ENCODE measurements at regions not wholly inside any gene's neighbourhood (a gene's known extent, or its start where the extent isn't known, plus 50 kb on each side); places are given as distances from the start of the nearest gene placed in this dataset.

DNA sequence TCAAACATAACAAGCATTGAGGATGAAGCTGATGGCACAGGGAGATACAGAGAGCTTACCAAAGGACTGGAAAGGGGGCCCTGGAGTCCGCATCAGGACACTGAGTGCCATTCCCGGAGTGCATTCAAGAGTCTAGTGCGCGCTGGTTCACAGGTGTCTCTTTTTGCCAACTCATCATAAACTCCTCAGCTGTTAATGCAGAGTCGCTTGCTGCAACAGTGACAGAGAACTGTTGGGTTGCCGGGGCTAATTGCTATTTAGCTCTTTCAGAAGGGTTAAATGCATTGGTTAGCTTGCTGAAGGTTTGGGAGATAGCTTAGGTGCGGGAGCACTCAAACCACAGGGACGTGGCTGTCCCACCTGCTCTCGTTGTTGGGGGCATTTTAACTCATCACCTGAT lies 1091.6 kb upstream of the EEF2KMT start:
- no peak for TF ChIP-seq POLR2A (IDR thresholded peaks at IDR 0.05)
- TF ChIP-seq, protein P1, sequence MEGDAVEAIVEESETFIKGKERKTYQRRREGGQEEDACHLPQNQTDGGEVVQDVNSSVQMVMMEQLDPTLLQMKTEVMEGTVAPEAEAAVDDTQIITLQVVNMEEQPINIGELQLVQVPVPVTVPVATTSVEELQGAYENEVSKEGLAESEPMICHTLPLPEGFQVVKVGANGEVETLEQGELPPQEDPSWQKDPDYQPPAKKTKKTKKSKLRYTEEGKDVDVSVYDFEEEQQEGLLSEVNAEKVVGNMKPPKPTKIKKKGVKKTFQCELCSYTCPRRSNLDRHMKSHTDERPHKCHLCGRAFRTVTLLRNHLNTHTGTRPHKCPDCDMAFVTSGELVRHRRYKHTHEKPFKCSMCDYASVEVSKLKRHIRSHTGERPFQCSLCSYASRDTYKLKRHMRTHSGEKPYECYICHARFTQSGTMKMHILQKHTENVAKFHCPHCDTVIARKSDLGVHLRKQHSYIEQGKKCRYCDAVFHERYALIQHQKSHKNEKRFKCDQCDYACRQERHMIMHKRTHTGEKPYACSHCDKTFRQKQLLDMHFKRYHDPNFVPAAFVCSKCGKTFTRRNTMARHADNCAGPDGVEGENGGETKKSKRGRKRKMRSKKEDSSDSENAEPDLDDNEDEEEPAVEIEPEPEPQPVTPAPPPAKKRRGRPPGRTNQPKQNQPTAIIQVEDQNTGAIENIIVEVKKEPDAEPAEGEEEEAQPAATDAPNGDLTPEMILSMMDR (IDR thresholded peaks at IDR 0.05 in 4 of 5, conservative IDR thresholded peaks at IDR 0.05 in 1 of 5): no peak
- DNase-seq (no peak), ATAC-seq (no peak)
- Histone ChIP-seq H3K27ac (no peak overlapping the region), H3K9me3 (no peaks in the 10 kb centered on the region), H3K4me1 (no peaks in the 10 kb centered on the region), H3K4me3 (no peak overlapping the region), H3K27me3 (no peaks in the 10 kb centered on the region), H3K36me3 (no peaks in the 10 kb centered on the region)
- in situ Hi-C loops (cut with MboI; ENCODE audit: low sequenced_read_pairs in 4 of 4) (loop anchor here in 1 of 4 donors (10.0 kb wide), 1 partner anchor 56 kb away; no protein-coding TSS in a partner anchor), intact Hi-C loops (cut with DNase I; ENCODE audit: low total_unique reads) (no loop called here)

DNA sequence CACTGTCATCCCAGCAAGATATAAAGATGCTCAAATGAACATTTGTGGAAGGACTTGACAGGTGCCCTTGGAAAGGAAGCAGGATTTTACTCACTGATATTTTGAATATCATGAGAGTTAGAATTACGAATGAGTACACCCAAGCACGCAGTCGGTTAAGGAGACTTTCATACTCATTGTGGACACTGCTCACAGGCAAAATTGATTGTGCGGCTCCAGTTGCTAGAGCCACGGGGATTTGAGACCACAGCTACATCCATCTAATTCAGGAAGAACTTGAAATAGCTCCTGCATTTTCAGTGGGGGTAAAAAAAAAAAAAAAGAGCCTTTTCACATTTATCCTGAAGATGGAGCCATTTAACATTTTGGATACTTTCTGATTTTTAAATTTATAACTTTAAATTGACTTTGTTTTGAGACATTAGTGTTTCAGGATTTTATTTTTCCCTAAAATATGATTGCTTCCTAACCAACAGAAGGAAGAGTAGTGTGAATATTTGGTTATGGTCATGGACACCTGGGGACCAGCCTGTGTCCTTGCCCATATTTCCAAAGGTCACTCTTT lies 1080.1 kb upstream of the EEF2KMT start:
- in situ Hi-C loops (cut with MboI; ENCODE audit: low sequenced_read_pairs in 4 of 4) (no loop called here), intact Hi-C loops (cut with DNase I; ENCODE audit: low total_unique reads) (no loop called here)
- Histone ChIP-seq H3K36me3 (no peaks in the 10 kb centered on the region), H3K4me1 (no peaks in the 10 kb centered on the region), H3K27me3 (no peaks in the 10 kb centered on the region), H3K27ac (no peak overlapping the region), H3K4me3 (no peak overlapping the region), H3K9me3 (no peaks in the 10 kb centered on the region)
- no peak for DNase-seq
- TF ChIP-seq, protein P1 (IDR thresholded peaks at IDR 0.05 in 4 of 5, conservative IDR thresholded peaks at IDR 0.05 in 1 of 5): no peak
- no peak for TF ChIP-seq POLR2A (IDR thresholded peaks at IDR 0.05)
- no peak for ATAC-seq

GRCh38 chr16:6170022-6170421 lies 1072.4 kb upstream of the EEF2KMT start:
- no peak for TF ChIP-seq POLR2A (IDR thresholded peaks at IDR 0.05)
- TF ChIP-seq, protein P1 (IDR thresholded peaks at IDR 0.05 in 4 of 5, conservative IDR thresholded peaks at IDR 0.05 in 1 of 5): no peak
- DNase-seq: no peak
- Histone ChIP-seq H3K4me3 (no peak overlapping the region), H3K36me3 (no peaks in the 10 kb centered on the region), H3K27me3 (no peaks in the 10 kb centered on the region), H3K9me3 (no peaks in the 10 kb centered on the region), H3K4me1 (no peaks in the 10 kb centered on the region), H3K27ac (no peak overlapping the region)
- intact Hi-C loops (cut with DNase I; ENCODE audit: low total_unique reads): no loop called here
- no peak for ATAC-seq
- in situ Hi-C loops (cut with MboI; ENCODE audit: low sequenced_read_pairs in 4 of 4): no loop called here

DNA sequence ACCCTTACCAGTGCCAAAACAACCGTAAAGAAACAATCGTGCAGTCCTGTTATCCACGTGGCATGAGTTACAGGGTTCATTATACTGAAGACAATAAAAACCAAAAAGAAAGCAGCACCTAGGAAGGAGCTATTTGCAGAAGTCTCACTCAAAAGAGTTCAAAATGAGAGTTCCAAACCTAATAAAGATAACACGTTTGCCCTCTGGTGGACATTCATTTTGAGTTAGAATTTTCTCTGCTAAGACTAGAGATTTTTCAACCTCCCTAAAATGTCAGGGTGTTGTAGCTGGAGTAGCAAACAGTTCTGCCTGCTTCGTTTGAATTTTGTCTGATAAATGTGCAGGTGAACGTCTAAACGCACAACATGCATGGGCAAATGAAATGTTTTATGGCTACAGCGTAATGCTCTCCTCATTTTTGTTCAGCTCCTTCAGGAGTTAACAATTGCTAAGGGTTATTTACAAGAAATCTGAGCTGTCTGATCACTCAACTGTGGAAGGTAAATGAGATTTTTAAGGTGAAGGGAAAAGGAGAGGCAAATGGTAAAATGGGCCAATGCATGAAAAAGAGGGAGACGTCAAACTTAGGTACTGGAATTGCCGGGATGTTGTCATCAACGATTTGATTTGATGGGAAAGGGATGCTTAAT lies 1067.9 kb upstream of the EEF2KMT start:
- H3K36me3 ChIP-seq: no peaks in the 10 kb centered on the region
- H3K27me3 ChIP-seq: no peaks in the 10 kb centered on the region
- H3K4me1 ChIP-seq: no peaks in the 10 kb centered on the region
- DNase-seq (no peak), ATAC-seq (no peak)
- H3K9me3 ChIP-seq: no peaks in the 10 kb centered on the region
- no peak overlapping the region for H3K4me3 ChIP-seq
- no peak for TF ChIP-seq POLR2A (IDR thresholded peaks at IDR 0.05)
- TF ChIP-seq, protein P1 (IDR thresholded peaks at IDR 0.05 in 4 of 5, conservative IDR thresholded peaks at IDR 0.05 in 1 of 5): no peak
- no peak overlapping the region for H3K27ac ChIP-seq
- in situ Hi-C loops (cut with MboI; ENCODE audit: low sequenced_read_pairs in 4 of 4): no loop called here
- intact Hi-C loops (cut with DNase I; ENCODE audit: low total_unique reads): no loop called here
